ENCODE measurements at regions not wholly inside any gene's neighbourhood (a gene's known extent, or its start where the extent isn't known, plus 50 kb on each side); places are given as distances from the start of the nearest gene placed in this dataset.
A peak's percentile ranks its signal among the peaks of the same experiment; 100 is the strongest.

DNA sequence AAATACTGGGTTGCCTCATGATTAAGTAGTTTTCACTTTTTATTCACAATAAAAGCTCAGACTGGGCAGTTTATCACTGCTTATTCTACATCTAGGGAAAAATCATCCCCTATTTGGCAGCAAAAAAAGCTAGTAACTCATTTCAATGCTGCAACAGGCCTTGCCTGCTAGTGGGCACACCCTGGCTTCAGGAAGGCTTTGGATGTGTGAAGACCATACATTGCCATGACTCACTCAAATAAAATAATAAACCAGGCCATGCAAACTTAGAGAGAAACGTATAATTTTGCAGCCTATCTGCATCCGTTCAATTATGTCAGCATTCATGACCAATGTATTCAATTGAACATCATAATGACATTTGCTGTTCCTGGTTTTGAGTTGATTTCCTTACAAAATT lies 402.9 kb downstream of the PIK3R1 start:
- no peak for DNase-seq

DNA sequence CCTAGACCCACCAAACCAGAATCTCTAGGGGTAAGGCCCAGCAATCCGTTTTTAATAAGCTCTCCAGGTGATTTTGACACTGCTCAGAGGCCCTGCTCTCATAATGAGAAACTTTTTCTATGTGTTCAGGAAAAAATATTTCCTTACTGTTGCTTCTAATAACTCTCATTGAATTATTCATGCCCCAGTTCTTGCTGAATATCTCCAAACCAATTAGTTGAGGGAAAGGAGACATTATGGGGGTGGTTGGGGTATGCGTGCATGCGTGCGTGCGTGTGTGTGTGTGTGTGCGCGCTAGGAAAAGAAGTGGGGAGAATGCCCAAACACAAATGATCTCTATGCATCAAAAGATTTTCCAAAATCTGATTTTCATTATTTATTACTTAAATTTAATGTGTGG lies 411.4 kb downstream of the PIK3R1 start:
- no peak for DNase-seq

DNA sequence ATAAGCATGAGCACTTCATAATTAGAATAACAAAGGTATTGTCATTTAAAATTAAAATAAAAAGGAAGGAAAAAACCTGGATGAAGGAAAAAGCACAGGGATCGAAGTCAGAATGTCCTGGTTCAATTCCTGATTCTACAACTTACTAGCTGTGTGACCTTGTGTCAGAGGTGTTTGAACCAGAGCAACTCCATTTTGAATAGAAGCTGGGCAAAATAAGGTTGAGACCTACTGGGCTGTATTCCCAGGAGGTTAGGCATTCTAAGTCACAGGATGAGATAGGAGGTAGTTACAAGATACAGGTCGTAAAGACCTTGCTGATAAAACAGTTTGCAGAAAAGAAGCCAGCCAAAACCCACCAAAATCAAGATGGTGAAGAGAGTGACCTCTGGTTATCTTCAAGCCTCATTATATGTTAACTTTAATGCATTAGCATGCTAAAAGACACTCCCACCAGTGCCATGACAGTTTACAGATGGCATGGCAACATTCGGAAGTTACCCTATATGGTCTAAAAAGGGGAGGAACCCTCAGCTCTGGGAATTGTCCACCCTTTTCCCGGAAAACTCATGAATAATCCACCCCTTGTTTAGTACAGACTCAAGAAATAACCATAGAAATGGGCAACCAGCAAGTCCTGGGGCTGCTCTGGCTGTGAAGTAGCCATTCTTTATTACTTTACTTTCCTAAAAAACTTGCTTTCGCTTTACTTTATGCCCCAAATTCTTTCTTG lies 412.7 kb downstream of the PIK3R1 start:
- DNase-seq, result no peak

GRCh38 chr5:68630354-68630753 lies 414.8 kb downstream of the PIK3R1 start:
- no peak for DNase-seq

DNA sequence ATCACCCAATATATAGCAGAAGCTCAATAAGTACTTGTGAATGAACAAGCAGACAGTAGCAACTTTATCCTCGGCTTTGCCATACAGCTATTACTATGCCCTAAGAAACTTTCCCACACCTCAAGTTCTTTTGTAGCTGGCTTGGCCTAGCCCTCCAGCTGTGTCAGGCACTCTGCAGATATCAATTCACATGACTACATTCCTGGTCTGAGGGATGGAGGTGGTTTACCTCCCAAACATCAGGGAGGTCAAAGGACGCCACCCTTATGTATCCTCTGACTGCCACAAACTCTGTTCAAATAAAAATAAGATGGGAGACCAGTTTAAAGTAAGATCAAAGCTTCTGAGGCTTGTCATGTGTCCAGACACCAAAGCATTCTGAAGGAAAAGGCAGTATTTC lies 416.3 kb downstream of the PIK3R1 start:
- DNase-seq, result no peak

DNA sequence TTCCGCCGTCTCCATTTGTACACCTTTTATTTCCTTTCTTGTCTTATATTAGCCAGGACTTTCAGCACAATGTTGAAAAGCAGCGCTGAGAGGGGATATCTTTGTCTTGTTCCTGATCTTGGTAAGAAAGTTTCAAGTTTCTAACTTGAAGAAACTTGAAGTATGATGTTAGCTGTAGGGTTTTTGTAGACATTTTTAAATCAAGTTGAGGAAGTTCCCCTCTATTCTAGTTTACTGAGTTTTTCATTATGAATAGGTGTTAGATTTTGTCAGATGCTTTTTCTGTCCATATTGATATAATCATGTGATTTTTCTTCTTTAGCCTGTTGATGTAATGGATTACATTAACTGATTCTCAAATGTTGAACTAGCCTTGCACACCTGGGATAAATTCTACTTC lies 425.7 kb downstream of the PIK3R1 start:
- DNase-seq, result no peak

GRCh38 chr5:68643064-68643463 lies 427.5 kb downstream of the PIK3R1 start:
- DNase-seq, result no peak

DNA sequence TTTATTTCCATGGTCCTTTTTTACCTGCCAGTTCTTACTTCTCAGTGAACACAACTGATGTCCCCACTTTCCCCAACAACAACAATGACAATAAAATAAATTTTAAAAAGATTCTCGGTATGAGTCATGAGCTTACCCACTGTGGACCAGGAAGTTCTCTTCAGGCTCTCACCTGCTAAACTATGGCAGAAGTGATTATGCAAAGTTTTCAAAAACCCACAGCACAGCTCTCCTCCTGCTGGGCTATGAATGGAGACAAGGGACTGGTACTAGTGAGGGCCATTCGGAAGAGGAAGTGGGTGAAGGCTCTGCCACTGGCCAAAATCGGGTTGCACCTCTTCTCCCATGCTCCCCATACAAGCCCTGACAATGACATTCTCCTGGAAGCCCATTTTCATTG lies 429.4 kb downstream of the PIK3R1 start:
- DNase-seq, result peak in 1 of 5 experiments; percentile 60

- DNase-seq, result no peak
These were observed 430.6 kb downstream of the PIK3R1 start for GRCh38 chr5:68646144-68646543.

- no peak for DNase-seq
These were observed 432.2 kb downstream of the PIK3R1 start for GRCh38 chr5:68647743-68648142.

- DNase-seq, result no peak
These were observed 433.6 kb downstream of the PIK3R1 start for GRCh38 chr5:68648944-68649857.

GRCh38 chr5:68652534-68652965 lies 437.0 kb downstream of the PIK3R1 start:
- DNase-seq, result no peak

DNA sequence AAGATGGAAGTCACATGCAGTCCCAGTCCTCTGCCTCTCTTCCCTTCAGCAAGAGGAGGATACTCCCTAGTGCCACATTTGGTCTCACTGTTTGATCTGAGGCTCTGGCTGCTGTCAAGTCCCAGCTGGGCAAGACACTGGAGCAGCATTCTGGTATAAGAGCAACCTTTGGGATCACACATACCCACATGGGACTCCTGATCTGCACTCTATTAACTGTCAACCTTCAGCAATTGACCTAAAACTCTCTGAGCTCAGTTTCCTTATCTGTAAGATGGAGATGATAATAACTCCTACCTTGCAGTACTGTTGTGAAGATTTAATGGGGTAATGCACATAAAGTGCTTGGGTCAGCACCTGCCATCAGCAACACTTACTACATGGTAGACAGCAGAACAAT lies 437.9 kb downstream of the PIK3R1 start:
- DNase-seq, result no peak

DNA sequence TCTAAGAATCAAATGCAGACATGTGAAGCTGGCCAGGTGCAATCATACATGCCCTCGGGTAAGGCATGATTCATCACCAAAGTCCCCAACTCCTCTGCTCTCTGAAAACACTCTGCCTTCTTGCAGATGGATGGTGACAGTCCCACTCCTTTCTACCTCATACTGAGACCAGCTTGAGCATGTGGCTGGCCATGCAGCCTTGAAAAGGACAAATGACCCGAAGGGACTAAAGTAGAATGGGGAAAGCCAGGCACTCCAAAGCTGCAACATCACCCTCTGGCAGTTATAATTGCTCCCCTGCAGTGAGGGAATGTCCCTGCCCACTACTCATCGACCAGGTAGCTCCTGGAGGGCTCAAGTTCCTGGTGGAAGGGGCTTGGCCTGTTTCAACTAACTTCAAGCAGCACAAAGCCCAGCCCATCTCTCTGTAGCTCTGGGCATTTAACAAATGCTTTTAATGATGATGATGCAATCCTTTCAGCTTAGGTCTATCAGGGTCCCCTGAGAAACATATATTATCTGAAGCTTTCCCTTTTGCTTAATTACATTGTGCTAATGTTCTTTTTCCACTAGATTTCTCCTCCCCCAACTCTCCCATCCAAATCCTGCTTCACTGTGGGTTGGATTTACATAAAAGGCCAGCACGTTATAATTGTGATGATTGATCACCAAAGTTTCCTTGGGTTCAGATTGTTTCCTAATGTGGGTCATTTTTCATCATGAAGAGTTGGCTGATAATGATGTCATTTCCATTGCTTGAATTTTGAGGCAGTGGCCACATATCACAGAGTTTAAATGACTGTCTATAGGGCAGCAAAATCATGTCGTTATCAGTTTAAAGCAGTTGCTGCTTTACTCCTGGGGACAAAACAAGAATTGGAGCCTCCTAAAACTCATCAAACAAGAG lies 436.5 kb upstream of the SLC30A5 start:
- DNase-seq, result no peak

DNA sequence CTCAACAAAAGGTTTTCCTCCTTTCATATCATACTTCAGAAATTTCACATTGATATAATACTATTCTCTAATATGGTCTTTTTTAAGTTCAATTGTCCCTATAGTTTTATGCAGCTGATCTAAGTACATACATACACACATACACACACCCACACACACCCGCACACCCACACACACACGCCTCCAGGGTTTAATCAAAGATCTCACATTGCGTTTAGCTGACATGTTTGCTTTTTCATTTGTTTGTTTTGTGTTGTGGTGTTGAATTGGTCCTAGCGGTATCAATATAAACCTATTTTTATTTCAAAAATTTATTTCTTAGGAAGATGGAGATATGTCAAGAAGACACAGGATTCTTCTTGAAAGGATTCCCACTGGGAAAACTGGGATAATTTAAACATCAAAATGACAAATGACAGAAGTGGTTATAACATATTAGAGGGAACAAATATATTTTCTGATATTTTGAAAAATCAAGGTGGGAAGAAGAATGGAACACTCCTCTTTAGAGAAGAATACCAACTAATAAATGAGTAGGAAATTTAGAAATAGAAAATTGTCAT lies 434.9 kb upstream of the SLC30A5 start:
- DNase-seq, result no peak

- DNase-seq, result no peak
These were observed 433.9 kb upstream of the SLC30A5 start for GRCh38 chr5:68659881-68660280.

DNA sequence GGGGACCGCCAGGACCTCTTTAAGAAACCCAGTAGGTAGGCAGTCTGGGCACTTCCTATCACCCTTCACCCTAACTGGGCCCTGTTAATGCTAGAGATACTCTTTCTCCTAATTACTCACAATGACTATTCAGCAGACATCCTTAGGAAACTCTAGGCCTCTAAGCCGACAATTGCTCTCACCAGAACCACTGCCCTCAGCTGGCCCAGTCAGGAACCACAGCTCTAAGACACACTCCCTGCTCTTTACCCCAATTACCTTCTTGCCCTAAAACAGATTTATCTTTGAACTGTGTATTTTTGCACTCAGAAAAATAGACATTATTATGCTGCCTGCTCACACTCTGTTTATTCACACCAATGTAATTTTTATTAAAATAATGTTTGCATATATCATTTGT lies 432.6 kb upstream of the SLC30A5 start:
- peak in 1 of 5 experiments; percentile 14 for DNase-seq

GRCh38 chr5:68662804-68663307 lies 431.0 kb upstream of the SLC30A5 start:
- DNase-seq, result no peak

DNA sequence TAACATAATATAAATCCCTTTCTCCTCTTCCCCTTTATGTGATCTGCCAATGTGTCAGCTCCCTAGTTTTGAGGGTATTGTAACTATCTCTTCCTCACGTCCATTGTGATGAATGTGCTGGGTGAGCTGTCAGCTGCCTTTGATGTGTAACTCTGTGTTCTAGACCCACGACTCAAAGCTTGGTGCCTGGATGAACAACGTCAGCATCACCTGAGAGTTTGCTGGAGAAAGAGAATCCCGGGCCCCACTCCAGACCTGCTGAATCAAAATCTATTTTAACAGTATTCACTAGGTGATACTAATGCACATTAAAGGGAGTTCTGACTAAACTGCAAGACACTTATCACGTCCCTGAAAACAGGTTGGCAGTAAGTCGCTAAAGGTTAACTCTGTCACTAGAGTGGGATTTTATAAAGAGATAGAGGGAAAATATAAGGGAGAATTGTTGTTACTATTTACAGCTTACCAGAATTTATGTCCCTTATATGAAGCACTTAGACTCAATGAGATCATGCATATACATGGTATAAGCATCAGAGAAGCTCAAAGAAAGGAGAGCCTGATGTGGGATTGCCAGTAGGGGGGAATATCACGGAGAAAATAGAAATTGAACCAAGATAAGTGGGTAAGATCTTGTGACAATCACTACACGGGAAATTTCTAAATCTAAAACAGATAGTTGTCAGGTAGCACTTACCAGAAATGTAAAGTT lies 423.8 kb upstream of the SLC30A5 start:
- no peak for DNase-seq

DNA sequence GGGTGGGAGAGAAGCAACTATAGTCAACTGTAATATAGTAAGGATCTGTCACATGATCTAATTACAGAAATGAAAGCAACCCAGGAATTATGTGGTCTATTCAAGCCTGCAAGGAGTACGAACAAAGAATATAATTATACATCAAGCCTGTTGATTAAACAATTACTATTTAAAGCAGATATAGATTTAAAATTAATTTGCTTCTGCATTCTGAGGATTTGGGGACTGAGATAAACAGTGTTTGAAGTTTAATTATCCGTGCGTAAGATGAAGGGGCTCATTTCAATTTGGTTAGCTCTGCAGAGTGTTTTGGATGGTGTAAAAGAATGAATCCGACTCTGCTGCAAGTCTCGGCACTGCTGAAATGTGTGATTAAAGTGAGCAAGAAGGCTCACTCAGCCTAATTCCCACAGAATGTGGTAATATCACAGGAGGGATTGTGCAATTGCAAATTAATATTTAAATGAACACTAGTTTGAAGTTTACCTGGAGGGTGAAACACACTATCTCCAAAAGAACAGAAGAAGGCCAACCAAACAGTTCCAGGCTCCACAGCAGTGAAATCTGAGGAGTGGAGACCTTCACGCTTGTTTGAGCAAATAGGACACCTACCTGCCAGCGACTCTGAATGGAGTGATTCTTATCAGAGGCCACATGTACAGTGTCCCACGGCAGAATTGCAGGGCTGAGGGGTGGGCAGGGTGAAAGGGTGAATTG lies 420.6 kb upstream of the SLC30A5 start:
- no peak for DNase-seq

GRCh38 chr5:68673823-68674180 lies 420.0 kb upstream of the SLC30A5 start:
- DNase-seq, result no peak
